H1 (cell line): ENCODE measurements at regions not wholly inside any gene's neighbourhood (a gene's known extent, or its start where the extent isn't known, plus 50 kb on each side); places are given as distances from the start of the nearest gene placed in this dataset.

Source experiments
- CTCF ChIA-PET: fragments of 300-600 bp; sonication (Branson Sonifier 250); formaldehyde crosslinking; loops from one replicate; lab custom pipeline; 2021; ENCODE audit not compliant: partially characterized antibody; lab: Charles Lee
- POLR2A ChIA-PET: fragments of 300-600 bp; sonication (Branson Sonifier 250); formaldehyde crosslinking; loops from one replicate; lab custom pipeline; 2021; ENCODE audit warnings: inconsistent platforms; ENCODE audit not compliant: partially characterized antibody; lab: Charles Lee
- DNase-seq, 2 experiments: peaks; one replicate each; pipeline versions ENCODE4 v3.0.0 to v3.0.0-alpha.2; 2010 to 2022; ENCODE audit warnings: low spot score in 2 of 2, low read depth in 1 of 2, mixed read lengths in 1 of 2
- FAIRE-seq: peaks from 2 replicates; lab custom pipeline; 2011; peaks lifted over from hg19 to GRCh38; lab: Jason Lieb, UNC
- H2AFZ ChIP-seq: 2 replicates; pipeline ENCODE4 v1.8.1; 2012; ENCODE audit warnings: low read length, inconsistent platforms
- H2AK5ac ChIP-seq: 2 replicates; pipeline ENCODE4 v1.6.1; 2013; ENCODE audit warnings: low read depth, low read length
- H2BK120ac ChIP-seq: replicated peaks from 2 replicates; pipeline ENCODE3; 2013; ENCODE audit warnings: low read depth, low read length, inconsistent platforms
- H2BK12ac ChIP-seq: 2 replicates; pipeline ENCODE4 v1.6.1; 2013; ENCODE audit warnings: low read depth, low read length
- H2BK15ac ChIP-seq: 2 replicates; pipeline ENCODE4 v1.6.1; 2013; ENCODE audit warnings: low read length
- H2BK20ac ChIP-seq: 2 replicates; pipeline ENCODE4 v1.6.1; 2013; ENCODE audit warnings: low read length
- H2BK5ac ChIP-seq: 2 replicates; pipeline ENCODE4 v1.6.1; 2013; ENCODE audit warnings: low read depth, low read length
- H3K14ac ChIP-seq: 2 replicates; pipeline ENCODE4 v1.6.1; 2013; ENCODE audit warnings: inconsistent platforms; ENCODE audit not compliant: insufficient read length
- H3K18ac ChIP-seq: 2 replicates; pipeline ENCODE4 v1.6.1; 2013; ENCODE audit warnings: low read length; ENCODE audit errors: extremely low read depth
- H3K23ac ChIP-seq: 2 replicates; pipeline ENCODE4 v1.6.1; 2013; ENCODE audit warnings: inconsistent platforms; ENCODE audit not compliant: insufficient read length
- H3K23me2 ChIP-seq: 2 replicates; pipeline ENCODE4 v1.6.1; 2013; ENCODE audit warnings: low read depth, low read length
- H3K27ac ChIP-seq: 2 replicates; pipeline ENCODE4 v1.6.1; 2011; ENCODE audit warnings: low read depth, low read length, inconsistent platforms
- H3K27me3 ChIP-seq, 4 experiments: replicated peaks in 1 of 4; 1 replicate in 1 of 4; 2 replicates in 3 of 4; pipeline versions ENCODE4 v1.6.1 to v1.8.1; 2011 to 2013; ENCODE audit warnings: low read length in 3 of 4, mild to moderate bottlenecking in 3 of 4, inconsistent platforms in 2 of 4, mixed read lengths in 2 of 4, moderate library complexity in 1 of 4; ENCODE audit not compliant: control insufficient read depth in 3 of 4, insufficient read depth in 3 of 4; ENCODE audit errors: extremely low read depth in 1 of 4
- H3K36me3 ChIP-seq, 4 experiments: 2 replicates each; pipeline versions ENCODE4 v1.6.1 to v1.8.1; 2011 to 2013; ENCODE audit warnings: mild to moderate bottlenecking in 4 of 4, low read length in 3 of 4, moderate library complexity in 2 of 4, control low read depth in 1 of 4, inconsistent platforms in 1 of 4; ENCODE audit not compliant: insufficient read depth in 4 of 4, control insufficient read depth in 2 of 4
- H3K4ac ChIP-seq: replicated peaks from 2 replicates; pipeline ENCODE3; 2013; ENCODE audit warnings: low read length, low read depth, mixed read lengths, inconsistent platforms; ENCODE audit not compliant: insufficient read length
- H3K4me1 ChIP-seq, 4 experiments: replicated peaks in 1 of 4; 1 replicate in 1 of 4; 2 replicates in 3 of 4; pipeline versions ENCODE4 v1.6.1 to v1.8.1; 2011 to 2013; ENCODE audit warnings: low read length in 3 of 4, inconsistent platforms in 2 of 4, mixed read lengths in 1 of 4; ENCODE audit not compliant: insufficient read depth in 4 of 4, control insufficient read depth in 3 of 4
- H3K4me2 ChIP-seq, 2 experiments: 2 replicates each; pipeline versions ENCODE4 v1.6.1 to v1.8.1; 2011 to 2013; ENCODE audit warnings: low read depth in 2 of 2, low read length in 2 of 2, control low read depth in 1 of 2, inconsistent platforms in 1 of 2, mild to moderate bottlenecking in 1 of 2; ENCODE audit not compliant: insufficient read depth in 1 of 2
- H3K4me3 ChIP-seq, 4 experiments: fragments of 200-600, 300-600 bp in 1 of 4; sonication (generic), shearing (Covaris generic), sonication (Bioruptor Twin) in 1 of 4; 2 replicates each; pipeline versions ENCODE4 v1.5.1 to v1.8.1; 2011 to 2016; ENCODE audit warnings: low read length in 4 of 4, low read depth in 3 of 4, control low read depth in 2 of 4, inconsistent platforms in 2 of 4, mild to moderate bottlenecking in 2 of 4, mixed read lengths in 1 of 4, moderate library complexity in 1 of 4; ENCODE audit not compliant: insufficient read depth in 2 of 4; ENCODE audit errors: extremely low read depth in 1 of 4
- H3K56ac ChIP-seq: replicated peaks from 2 replicates; pipeline ENCODE3; 2013; ENCODE audit warnings: low read depth, mild to moderate bottlenecking, mixed read lengths, low read length, inconsistent platforms; ENCODE audit not compliant: insufficient read length
- H3K79me1 ChIP-seq: 2 replicates; pipeline ENCODE4 v1.6.1; 2013; ENCODE audit warnings: low read depth, low read length, control low read depth
- H3K79me2 ChIP-seq, 2 experiments: 2 replicates each; pipeline versions ENCODE4 v1.6.1 to v1.8.1; 2012 to 2013; ENCODE audit warnings: low read length in 2 of 2, mild to moderate bottlenecking in 2 of 2, inconsistent platforms in 1 of 2; ENCODE audit not compliant: insufficient read depth in 2 of 2, control insufficient read depth in 1 of 2
- H3K9ac ChIP-seq, 4 experiments: replicated peaks in 1 of 4; 1 replicate in 1 of 4; 2 replicates in 3 of 4; pipeline versions ENCODE4 v1.6.1 to v1.8.1; 2011 to 2013; ENCODE audit warnings: low read depth in 3 of 4, low read length in 3 of 4, control low read depth in 2 of 4, mild to moderate bottlenecking in 2 of 4, moderate library complexity in 2 of 4, inconsistent platforms in 1 of 4; ENCODE audit errors: extremely low read depth in 1 of 4
- H3K9me3 ChIP-seq, 2 experiments: 2 replicates each; pipeline versions ENCODE4 v1.6.1 to v1.8.1; 2012 to 2013; ENCODE audit warnings: mild to moderate bottlenecking in 2 of 2, moderate library complexity in 2 of 2, control low read depth in 1 of 2, inconsistent platforms in 1 of 2, low read depth in 1 of 2, low read length in 1 of 2, mixed read lengths in 1 of 2; ENCODE audit not compliant: insufficient read depth in 2 of 2
- H4K20me1 ChIP-seq, 2 experiments: replicated peaks in 1 of 2; 2 replicates each; pipeline versions ENCODE3 to v1.8.1; 2011 to 2013; ENCODE audit warnings: inconsistent platforms in 2 of 2, low read length in 2 of 2, mild to moderate bottlenecking in 1 of 2; ENCODE audit not compliant: insufficient read depth in 2 of 2, control insufficient read depth in 1 of 2
- H4K5ac ChIP-seq: 2 replicates; pipeline ENCODE4 v1.6.1; 2013; ENCODE audit warnings: low read length, low read depth, mixed read lengths, inconsistent platforms; ENCODE audit not compliant: insufficient read length
- H4K8ac ChIP-seq: 2 replicates; pipeline ENCODE4 v1.8.0; 2013; ENCODE audit warnings: mild to moderate bottlenecking, moderate library complexity, low read length, inconsistent platforms; ENCODE audit not compliant: insufficient read depth; ENCODE audit errors: extremely low read depth
- H4K91ac ChIP-seq: replicated peaks from 2 replicates; pipeline ENCODE3; 2013; ENCODE audit warnings: low read length, mixed read lengths, inconsistent platforms; ENCODE audit not compliant: insufficient read length
- HDAC6 ChIP-seq: IDR thresholded peaks from one replicate; pipeline ENCODE4 v1.7.1; 2012; ENCODE audit warnings: low read depth, mild to moderate bottlenecking, inconsistent platforms, low read length, moderate library complexity
- KDM1A ChIP-seq: fragments of 200-600, 300-600 bp; sonication (generic); IDR thresholded peaks from 2 replicates; pipeline ENCODE4 v1.7.1; 2016; ENCODE audit warnings: mild to moderate bottlenecking, low read length, borderline replicate concordance
- NRF1 ChIP-seq: IDR thresholded peaks from 2 replicates; pipeline ENCODE4 v1.6.1; 2011; ENCODE audit warnings: mild to moderate bottlenecking, low read depth, low read length, improper control_type of control experiment
- TAF7 ChIP-seq: optimal IDR thresholded peaks from 2 replicates; pipeline ENCODE3; 2011; ENCODE audit warnings: low read depth, mild to moderate bottlenecking, inconsistent platforms, low read length, moderate library complexity, borderline replicate concordance
- WGBS, 2 experiments: shearing (Covaris generic) in 1 of 2; methylation state at CpG; one replicate each; pipeline versions ENCODE4 v1.1.6 to v1.1.7; 2013 to 2015; ENCODE audit warnings: low lambda C conversion rate in 2 of 2, mixed read lengths in 2 of 2, inconsistent platforms in 1 of 2, low coverage in 1 of 2, missing lambda C conversion rate in 1 of 2; ENCODE audit not compliant: insufficient replicate concordance in 2 of 2, insufficient coverage in 1 of 2, insufficient read length in 1 of 2; ENCODE audit errors: extremely low coverage in 1 of 2, missing lambda C conversion rate in 1 of 2; 5-methylcytosine and 5-hydroxymethylcytosine counted together

- Histone ChIP-seq H3K4me2 (no peak overlapping the region), H4K8ac (no peak overlapping the region), H3K79me1 (no peaks in the 10 kb centered on the region), H3K23me2 (no peaks in the 10 kb centered on the region), H3K23ac (no peak overlapping the region), H3K56ac (no peak overlapping the region), H3K9me3 (no peaks in the 10 kb centered on the region), H2AFZ (no peak overlapping the region), H4K91ac (no peak overlapping the region), H4K5ac (no peak overlapping the region), H2BK5ac (no peak overlapping the region), H2BK120ac (no peak overlapping the region), H4K20me1 (no peaks in the 10 kb centered on the region), H3K36me3 (no peaks in the 10 kb centered on the region), H3K79me2 (no peaks in the 10 kb centered on the region), H3K9ac (no peak overlapping the region), H3K4me3 (no peak overlapping the region), H3K4me1 (no peaks in the 10 kb centered on the region), H2BK15ac (no peak overlapping the region), H3K27me3 (no peaks in the 10 kb centered on the region), H3K14ac (no peak overlapping the region), H3K4ac (no peak overlapping the region), H2BK20ac (no peak overlapping the region), H3K27ac (no peak overlapping the region), H2BK12ac (no peak overlapping the region), H2AK5ac (no peak overlapping the region), H3K18ac (no peak overlapping the region)
- WGBS, 2 experiments = 93% methylated on average over 1 of the region's 1 CpG; no CpG with 5 or more reads in 1 of the 2 experiments
- POLR2A ChIA-PET = no interaction called here
- FAIRE-seq = no peak
- CTCF ChIA-PET = interaction anchor here (1.0 to 1.7 kb wide), 4 partner anchors 9 to 434 kb away, joined by 3 to 5 read pairs (median 4); no protein-coding TSS in a partner anchor
- no peak for DNase-seq
- TF ChIP-seq TAF7 (no peak), NRF1 (no peak), KDM1A (no peak), HDAC6 (no peak)
Observed at GRCh38 chr9:18357321-18357720, 116.6 kb upstream of the ADAMTSL1 start.
